D721Med (cell line): ENCODE measurements at regions not wholly inside any gene's neighbourhood (a gene's known extent, or its start where the extent isn't known, plus 50 kb on each side); places are given as distances from the start of the nearest gene placed in this dataset.

Experiments used
- DNase-seq: peaks from one replicate; pipeline ENCODE4 v3.0.0; 2011; ENCODE audit warnings: low spot score; ENCODE audit not compliant: insufficient read length
- FAIRE-seq: peaks from 2 replicates; lab custom pipeline; 2011; peaks lifted over from hg19 to GRCh38; lab: Jason Lieb, UNC
- CTCF ChIP-seq: IDR thresholded peaks from 2 replicates; pipeline ENCODE4 v1.5.1; 2012; ENCODE audit warnings: mild to moderate bottlenecking, control low read depth; ENCODE audit not compliant: insufficient read depth; ENCODE audit errors: missing control alignments

- peak; percentile 48 for FAIRE-seq
- TF ChIP-seq CTCF, result no peak
- no peak for DNase-seq
Observed at GRCh38 chr5:36766981-36767380, 109.6 kb upstream of the NIPBL start.

GRCh38 chr5:36768450-36768849 lies 108.1 kb upstream of the NIPBL start:
- DNase-seq, result no peak
- no peak for FAIRE-seq
- no peak for TF ChIP-seq CTCF

GRCh38 chr5:36769129-36769770 lies 107.3 kb upstream of the NIPBL start:
- no peak for FAIRE-seq
- no peak for DNase-seq

GRCh38 chr5:36770125-36770524 lies 106.4 kb upstream of the NIPBL start:
- no peak for TF ChIP-seq CTCF
- DNase-seq, result no peak
- no peak for FAIRE-seq

More at GRCh38 chr5:36769129-36769770, 107.3 kb upstream of the NIPBL start:
- no peak for TF ChIP-seq CTCF

- no peak for TF ChIP-seq CTCF
- no peak for DNase-seq
- FAIRE-seq, result no peak
Observed at GRCh38 chr5:36772276-36773140, 104.1 kb upstream of the NIPBL start.

GRCh38 chr5:36777105-36777757 lies 99.3 kb upstream of the NIPBL start:
- FAIRE-seq (peak; percentile 11), DNase-seq (no peak)
- TF ChIP-seq CTCF, result peak; percentile 37
